ENCODE measurements at regions not wholly inside any gene's neighbourhood (a gene's known extent, or its start where the extent isn't known, plus 50 kb on each side); places are given as distances from the start of the nearest gene placed in this dataset.

GRCh38 chr21:41090981-41091380 is 77.0 kb upstream of the BACE2 start:
- intact Hi-C loops (cut with micrococcal nuclease): no loop called here
- Mint-ChIP-seq H3K27me3 (no peaks in the 10 kb centered on the region), H3K27ac (no peak overlapping the region), H3K9me3 (no peaks in the 10 kb centered on the region), H3K4me1 (ENCODE audit: low read depth) (peaks cover 4% of the 10 kb centered on the region), H3K36me3 (ENCODE audit: low read depth) (no peaks in the 10 kb centered on the region), H3K4me3 (no peak overlapping the region)

GRCh38 chr21:41091616-41092015 is 76.3 kb upstream of the BACE2 start:
- no peaks in the 10 kb centered on the region for H3K9me3 Mint-ChIP-seq
- no peak overlapping the region for H3K27ac Mint-ChIP-seq
- no peaks in the 10 kb centered on the region for H3K36me3 Mint-ChIP-seq (ENCODE audit: low read depth)
- intact Hi-C loops (cut with micrococcal nuclease): no loop called here
- H3K4me1 Mint-ChIP-seq (ENCODE audit: low read depth): peaks cover 10% of the 10 kb centered on the region
- no peak overlapping the region for H3K4me3 Mint-ChIP-seq
- H3K27me3 Mint-ChIP-seq: no peaks in the 10 kb centered on the region

- H3K27ac Mint-ChIP-seq: no peak overlapping the region
- no peaks in the 10 kb centered on the region for H3K9me3 Mint-ChIP-seq
- H3K27me3 Mint-ChIP-seq: no peaks in the 10 kb centered on the region
- peaks cover 10% of the 10 kb centered on the region for H3K4me1 Mint-ChIP-seq (ENCODE audit: low read depth)
- no peak overlapping the region for H3K4me3 Mint-ChIP-seq
- intact Hi-C loops (cut with micrococcal nuclease): no loop called here
- H3K36me3 Mint-ChIP-seq (ENCODE audit: low read depth): no peaks in the 10 kb centered on the region
Observed at GRCh38 chr21:41092312-41092711, 75.6 kb upstream of the BACE2 start.

DNA sequence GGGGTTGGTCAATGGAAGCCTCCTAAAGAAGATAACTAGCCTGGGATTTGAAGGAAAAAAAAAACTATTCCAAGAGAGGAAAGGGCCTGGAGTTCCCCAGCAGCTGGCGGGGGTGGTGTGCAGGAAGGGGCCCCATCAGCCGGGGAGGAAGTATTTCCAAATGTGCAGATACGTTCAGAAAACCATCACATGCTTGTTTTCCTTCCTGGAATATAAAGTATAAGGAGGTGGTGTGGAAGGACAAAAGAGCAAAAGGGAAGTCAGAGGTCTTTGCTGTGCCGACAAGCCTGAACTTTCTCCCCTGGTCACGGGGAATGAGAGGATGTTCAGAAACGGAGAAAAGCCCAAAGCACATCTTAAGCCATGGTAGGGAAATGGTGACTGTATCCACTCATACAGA is 72.0 kb upstream of the BACE2 start:
- H3K27me3 Mint-ChIP-seq: peaks cover 3% of the 10 kb centered on the region
- peaks cover 10% of the 10 kb centered on the region for H3K4me1 Mint-ChIP-seq (ENCODE audit: low read depth)
- intact Hi-C loops (cut with micrococcal nuclease): no loop called here
- peaks cover 8% of the 10 kb centered on the region for H3K9me3 Mint-ChIP-seq
- H3K36me3 Mint-ChIP-seq (ENCODE audit: low read depth): no peaks in the 10 kb centered on the region
- H3K4me3 Mint-ChIP-seq: no peak overlapping the region
- H3K27ac Mint-ChIP-seq: no peak overlapping the region

GRCh38 chr21:41098076-41098475 is 69.9 kb upstream of the BACE2 start:
- no peak overlapping the region for H3K27ac Mint-ChIP-seq
- no peak overlapping the region for H3K4me3 Mint-ChIP-seq
- intact Hi-C loops (cut with micrococcal nuclease): no loop called here
- peaks cover 24% of the 10 kb centered on the region for H3K4me1 Mint-ChIP-seq (ENCODE audit: low read depth)
- no peaks in the 10 kb centered on the region for H3K36me3 Mint-ChIP-seq (ENCODE audit: low read depth)
- H3K27me3 Mint-ChIP-seq: peaks cover 4% of the 10 kb centered on the region
- peaks cover 8% of the 10 kb centered on the region for H3K9me3 Mint-ChIP-seq

GRCh38 chr21:41098481-41099042 is 69.4 kb upstream of the BACE2 start:
- intact Hi-C loops (cut with micrococcal nuclease): no loop called here
- Mint-ChIP-seq H3K27me3 (peaks cover 4% of the 10 kb centered on the region), H3K4me3 (no peak overlapping the region), H3K9me3 (peaks cover 8% of the 10 kb centered on the region), H3K4me1 (ENCODE audit: low read depth) (peaks cover 24% of the 10 kb centered on the region), H3K36me3 (ENCODE audit: low read depth) (no peaks in the 10 kb centered on the region), H3K27ac (no peak overlapping the region)

DNA sequence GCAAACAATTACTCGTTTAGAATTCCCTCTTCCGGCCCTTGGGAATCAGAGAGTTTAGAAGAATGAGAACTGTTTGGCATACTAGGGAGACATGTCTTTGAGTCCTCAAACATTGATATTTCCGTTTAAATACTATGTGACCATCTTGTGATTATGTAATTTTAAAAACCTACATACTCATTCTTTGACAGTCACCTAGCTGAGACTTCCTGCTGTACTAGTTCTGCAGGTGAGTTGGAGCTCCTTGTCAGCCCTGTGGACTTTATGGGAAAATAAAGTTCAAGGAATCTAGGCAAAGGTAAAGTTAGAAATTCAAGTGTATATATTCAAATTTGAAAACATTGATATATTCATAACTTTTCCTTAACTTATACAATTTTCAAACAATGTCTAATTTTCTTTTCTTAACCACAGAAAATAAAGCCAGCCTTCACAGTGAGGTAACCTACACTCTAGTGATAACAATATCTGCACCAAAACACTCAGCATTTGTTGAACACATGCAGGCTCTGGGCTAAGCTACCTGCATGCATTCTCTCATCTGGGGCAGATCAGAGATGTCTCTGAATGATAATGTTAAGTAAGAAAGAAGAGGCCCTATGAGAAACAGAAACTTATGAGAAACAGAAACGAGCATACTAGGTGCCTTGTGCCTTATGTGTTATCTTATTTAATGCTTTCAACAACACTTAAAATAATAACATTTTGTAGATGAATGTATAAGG is 67.0 kb upstream of the BACE2 start:
- Mint-ChIP-seq H3K4me1 (ENCODE audit: low read depth) (peaks cover 20% of the 10 kb centered on the region), H3K27me3 (peaks cover 4% of the 10 kb centered on the region), H3K27ac (no peak overlapping the region), H3K36me3 (ENCODE audit: low read depth) (no peaks in the 10 kb centered on the region), H3K9me3 (peaks cover 8% of the 10 kb centered on the region), H3K4me3 (no peak overlapping the region)
- intact Hi-C loops (cut with micrococcal nuclease): no loop called here

GRCh38 chr21:41102281-41102680 is 65.7 kb upstream of the BACE2 start:
- no peak overlapping the region for H3K4me3 Mint-ChIP-seq
- H3K36me3 Mint-ChIP-seq (ENCODE audit: low read depth): no peaks in the 10 kb centered on the region
- H3K27ac Mint-ChIP-seq: no peak overlapping the region
- peaks cover 14% of the 10 kb centered on the region for H3K4me1 Mint-ChIP-seq (ENCODE audit: low read depth)
- intact Hi-C loops (cut with micrococcal nuclease): no loop called here
- H3K9me3 Mint-ChIP-seq: peaks cover 8% of the 10 kb centered on the region
- peaks cover 4% of the 10 kb centered on the region for H3K27me3 Mint-ChIP-seq

GRCh38 chr21:41107602-41108001 is 60.4 kb upstream of the BACE2 start:
- H3K9me3 Mint-ChIP-seq: no peaks in the 10 kb centered on the region
- intact Hi-C loops (cut with micrococcal nuclease): no loop called here
- H3K36me3 Mint-ChIP-seq (ENCODE audit: low read depth): no peaks in the 10 kb centered on the region
- H3K4me3 Mint-ChIP-seq: no peak overlapping the region
- H3K27ac Mint-ChIP-seq: no peak overlapping the region
- peaks cover 6% of the 10 kb centered on the region for H3K27me3 Mint-ChIP-seq
- H3K4me1 Mint-ChIP-seq (ENCODE audit: low read depth): peaks cover 6% of the 10 kb centered on the region

GRCh38 chr21:41108668-41109585 is 59.0 kb upstream of the BACE2 start:
- no peak overlapping the region for H3K27ac Mint-ChIP-seq
- peaks cover 12% of the 10 kb centered on the region for H3K4me1 Mint-ChIP-seq (ENCODE audit: low read depth)
- H3K9me3 Mint-ChIP-seq: no peaks in the 10 kb centered on the region
- no peaks in the 10 kb centered on the region for H3K36me3 Mint-ChIP-seq (ENCODE audit: low read depth)
- H3K27me3 Mint-ChIP-seq: peaks cover 6% of the 10 kb centered on the region
- no peak overlapping the region for H3K4me3 Mint-ChIP-seq
- intact Hi-C loops (cut with micrococcal nuclease): no loop called here

GRCh38 chr21:41110161-41110560 is 57.8 kb upstream of the BACE2 start:
- intact Hi-C loops (cut with micrococcal nuclease): no loop called here
- H3K27me3 Mint-ChIP-seq: peaks cover 6% of the 10 kb centered on the region
- no peaks in the 10 kb centered on the region for H3K36me3 Mint-ChIP-seq (ENCODE audit: low read depth)
- H3K4me3 Mint-ChIP-seq: no peak overlapping the region
- peaks cover 12% of the 10 kb centered on the region for H3K4me1 Mint-ChIP-seq (ENCODE audit: low read depth)
- no peaks in the 10 kb centered on the region for H3K9me3 Mint-ChIP-seq
- no peak overlapping the region for H3K27ac Mint-ChIP-seq

- no peaks in the 10 kb centered on the region for H3K9me3 Mint-ChIP-seq
- peaks cover 12% of the 10 kb centered on the region for H3K4me1 Mint-ChIP-seq (ENCODE audit: low read depth)
- H3K36me3 Mint-ChIP-seq (ENCODE audit: low read depth): no peaks in the 10 kb centered on the region
- no peak overlapping the region for H3K4me3 Mint-ChIP-seq
- no peak overlapping the region for H3K27ac Mint-ChIP-seq
- intact Hi-C loops (cut with micrococcal nuclease): no loop called here
- H3K27me3 Mint-ChIP-seq: peaks cover 6% of the 10 kb centered on the region
Observed at GRCh38 chr21:41110664-41111063, 57.3 kb upstream of the BACE2 start.

DNA sequence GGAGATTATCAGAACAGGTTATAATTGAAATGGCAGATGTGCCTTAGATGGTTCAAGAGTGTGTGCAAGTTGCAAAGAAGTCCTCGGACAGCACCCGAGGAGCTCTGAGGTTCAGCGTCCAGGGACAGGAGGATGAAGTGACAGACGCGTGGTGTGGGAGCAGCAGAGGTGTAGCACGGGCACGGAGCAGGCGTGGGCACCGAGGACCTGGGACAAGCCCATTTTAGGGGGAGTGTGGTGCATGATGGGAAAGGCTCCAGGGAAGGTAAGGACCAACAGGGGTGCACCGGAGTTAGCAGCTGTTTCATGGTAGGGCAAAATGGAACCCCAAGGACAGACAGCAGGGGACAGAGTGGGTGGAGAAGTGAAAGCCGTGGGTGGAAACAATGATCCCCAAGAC is 56.3 kb upstream of the BACE2 start:
- Mint-ChIP-seq H3K27me3 (peaks cover 6% of the 10 kb centered on the region), H3K4me3 (no peak overlapping the region), H3K27ac (no peak overlapping the region), H3K9me3 (no peaks in the 10 kb centered on the region), H3K36me3 (ENCODE audit: low read depth) (no peaks in the 10 kb centered on the region), H3K4me1 (ENCODE audit: low read depth) (peaks cover 12% of the 10 kb centered on the region)
- intact Hi-C loops (cut with micrococcal nuclease): no loop called here

Measured in dendritic cell treated with granulocyte-macrophage colony-stimulating factor and Interleukin-4, amounts not matched to agents 40 ng/mL and 50 ng/mL, for 4 days (primary cell).